ENCODE measurements at regions not wholly inside any gene's neighbourhood (a gene's known extent, or its start where the extent isn't known, plus 50 kb on each side); places are given as distances from the start of the nearest gene placed in this dataset.

GRCh38 chr10:78165617-78166016 lies 132.0 kb downstream of the RPS24 start:
- Histone ChIP-seq H3K4me1 (ENCODE audit: insufficient read depth, low read length, severe bottlenecking) (no peaks in the 10 kb centered on the region), H3K36me3 (ENCODE audit: insufficient read depth, low read length) (no peaks in the 10 kb centered on the region), H3K27ac (ENCODE audit: low read depth, low read length, poor library complexity, severe bottlenecking) (no peak overlapping the region), H3K4me2 (ENCODE audit: low read length) (no peak overlapping the region), H3F3A (ENCODE audit: insufficient read depth, low read length) (no peaks in the 10 kb centered on the region), H3K9ac (ENCODE audit: low read length) (no peak overlapping the region), H3K27me3 (ENCODE audit: insufficient read depth, low read length) (no peaks in the 10 kb centered on the region; the same call in 1 of the 2 replicates), H3K9me3 (ENCODE audit: low read length) (no peaks in the 10 kb centered on the region), H2AFZ (ENCODE audit: low read length) (no peak overlapping the region), H3K4me3 (ENCODE audit: low read depth, low read length, poor library complexity, severe bottlenecking) (no peak overlapping the region), H4K20me1 (ENCODE audit: insufficient read depth, low read length) (no peaks in the 10 kb centered on the region), H3K79me2 (ENCODE audit: insufficient read depth, low read length) (no peaks in the 10 kb centered on the region), H3K9me2 (ENCODE audit: low read depth, low read length) (no peaks in the 10 kb centered on the region)
- TF ChIP-seq CTCF (IDR thresholded peaks at IDR 0.05; ENCODE audit: low read length) (no peak), EZH2 (IDR thresholded peaks at IDR 0.05; ENCODE audit: borderline replicate concordance, low read length) (no peak)

GRCh38 chr10:78166261-78166660 lies 132.6 kb downstream of the RPS24 start:
- H3K27me3 ChIP-seq (ENCODE audit: insufficient read depth, low read length), result no peaks in the 10 kb centered on the region; the same call in 1 of the 2 replicates
- H3K9me3 ChIP-seq (ENCODE audit: low read length), result no peaks in the 10 kb centered on the region
- H3K9me2 ChIP-seq (ENCODE audit: low read depth, low read length), result no peaks in the 10 kb centered on the region
- H3K4me2 ChIP-seq (ENCODE audit: low read length), result no peak overlapping the region
- no peaks in the 10 kb centered on the region for H3K4me1 ChIP-seq (ENCODE audit: insufficient read depth, low read length, severe bottlenecking)
- H3F3A ChIP-seq (ENCODE audit: insufficient read depth, low read length), result no peaks in the 10 kb centered on the region
- H3K4me3 ChIP-seq (ENCODE audit: low read depth, low read length, poor library complexity, severe bottlenecking), result no peak overlapping the region
- H3K79me2 ChIP-seq (ENCODE audit: insufficient read depth, low read length), result no peaks in the 10 kb centered on the region
- H3K9ac ChIP-seq (ENCODE audit: low read length), result no peak overlapping the region
- H2AFZ ChIP-seq (ENCODE audit: low read length), result no peak overlapping the region
- TF ChIP-seq EZH2 (IDR thresholded peaks at IDR 0.05; ENCODE audit: borderline replicate concordance, low read length), result no peak
- no peak for TF ChIP-seq CTCF (IDR thresholded peaks at IDR 0.05; ENCODE audit: low read length)
- no peaks in the 10 kb centered on the region for H3K36me3 ChIP-seq (ENCODE audit: insufficient read depth, low read length)
- H3K27ac ChIP-seq (ENCODE audit: low read depth, low read length, poor library complexity, severe bottlenecking), result no peak overlapping the region
- H4K20me1 ChIP-seq (ENCODE audit: insufficient read depth, low read length), result no peaks in the 10 kb centered on the region

DNA sequence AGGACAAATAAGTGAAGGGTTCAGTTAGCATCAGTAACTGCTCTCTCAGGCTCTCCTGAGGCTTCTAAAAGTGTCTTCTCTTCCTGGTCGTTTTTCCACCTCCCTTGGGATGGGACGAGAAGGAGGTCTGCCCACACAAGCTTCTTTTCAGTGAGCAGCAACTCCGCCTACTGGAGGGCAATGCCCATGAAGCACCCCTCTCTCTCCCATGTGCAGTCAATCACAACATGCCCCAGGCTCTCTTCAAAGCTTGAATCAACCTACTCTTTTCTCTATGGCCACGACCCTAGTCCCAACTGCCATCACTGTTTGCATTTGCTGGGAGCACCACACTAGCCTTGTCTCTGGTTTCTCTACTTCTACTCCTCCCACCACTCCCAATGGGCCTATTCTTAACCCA lies 135.6 kb downstream of the RPS24 start:
- no peaks in the 10 kb centered on the region for H3K4me1 ChIP-seq (ENCODE audit: insufficient read depth, low read length, severe bottlenecking)
- H3K9ac ChIP-seq (ENCODE audit: low read length), result no peak overlapping the region
- no peak overlapping the region for H3K27ac ChIP-seq (ENCODE audit: low read depth, low read length, poor library complexity, severe bottlenecking)
- TF ChIP-seq EZH2 (IDR thresholded peaks at IDR 0.05; ENCODE audit: borderline replicate concordance, low read length) (no peak), CTCF (IDR thresholded peaks at IDR 0.05; ENCODE audit: low read length) (no peak)
- no peaks in the 10 kb centered on the region for H3K9me3 ChIP-seq (ENCODE audit: low read length)
- H2AFZ ChIP-seq (ENCODE audit: low read length), result no peak overlapping the region
- H3K27me3 ChIP-seq (ENCODE audit: insufficient read depth, low read length), result no peaks in the 10 kb centered on the region
- H3K4me2 ChIP-seq (ENCODE audit: low read length), result no peak overlapping the region
- H3K79me2 ChIP-seq (ENCODE audit: insufficient read depth, low read length), result no peaks in the 10 kb centered on the region
- H3K9me2 ChIP-seq (ENCODE audit: low read depth, low read length), result no peaks in the 10 kb centered on the region
- no peaks in the 10 kb centered on the region for H3F3A ChIP-seq (ENCODE audit: insufficient read depth, low read length)
- H3K36me3 ChIP-seq (ENCODE audit: insufficient read depth, low read length), result no peaks in the 10 kb centered on the region
- H3K4me3 ChIP-seq (ENCODE audit: low read depth, low read length, poor library complexity, severe bottlenecking), result no peak overlapping the region
- H4K20me1 ChIP-seq (ENCODE audit: insufficient read depth, low read length), result no peaks in the 10 kb centered on the region
